Mucosa of descending colon (tissue), 3 donors: ENCODE measurements at regions not wholly inside any gene's neighbourhood (a gene's known extent, or its start where the extent isn't known, plus 50 kb on each side); places are given as distances from the start of the nearest gene placed in this dataset.

ENCODE experiments used
- ATAC-seq: fragments of 200-7000 bp; cut with Tn5 transposase; one replicate; pipeline ENCODE4 v1.9.1; 2020; ENCODE audit warnings: mild to moderate bottlenecking, moderate library complexity
- DNase-seq, 3 donors: peaks; one replicate each; pipeline ENCODE4 v3.0.0-alpha.2; 2020
- H3K36me3 ChIP-seq: fragments of 200-600 bp; one replicate; pipeline ENCODE4 v1.8.0; 2021; ENCODE audit warnings: low read depth, mild to moderate bottlenecking
- H3K4me1 ChIP-seq: fragments of 200-600 bp; one replicate; pipeline ENCODE4 v1.8.0; 2021; ENCODE audit warnings: low read depth, mild to moderate bottlenecking
- H3K4me3 ChIP-seq: fragments of 200-600 bp; one replicate; pipeline ENCODE4 v1.8.0; 2021; ENCODE audit warnings: mild to moderate bottlenecking
- H3K9me3 ChIP-seq: fragments of 200-600 bp; one replicate; pipeline ENCODE4 v1.8.0; 2021; ENCODE audit warnings: mild to moderate bottlenecking
- CTCF ChIP-seq: fragments of 200-600 bp; IDR thresholded peaks from one replicate; pipeline ENCODE4 v1.8.0; 2022; ENCODE audit warnings: antibody characterized with exemption, mild to moderate bottlenecking
- intact Hi-C, 2 donors: fragments of 100-400 bp; cut with DNase I in 1 of 2; cut with micrococcal nuclease in 1 of 2; formaldehyde crosslinking; loops; one replicate each; pipeline versions ENCODE4 v1.11.0 to v1.11.1; 2022; cut with DNase I, micrococcal nuclease
- donor health status: DM: no; HTN: no; CAD: no; lungs with moderate emphysema.
- donor health status: DM: no; HTN: no; CAD: no.
- donor health status: DM: no; HTN: yes; CAD: no.

GRCh38 chr2:65878011-65878340, 445.6 kb upstream of the SPRED2 start:
- intact Hi-C loops: no loop called here
- Histone ChIP-seq H3K36me3 (no peaks in the 10 kb centered on the region), H3K4me3 (no peak overlapping the region), H3K9me3 (no peaks in the 10 kb centered on the region), H3K4me1 (no peaks in the 10 kb centered on the region)
- DNase-seq (no peak), ATAC-seq (no peak)
- no peak for TF ChIP-seq CTCF

DNA sequence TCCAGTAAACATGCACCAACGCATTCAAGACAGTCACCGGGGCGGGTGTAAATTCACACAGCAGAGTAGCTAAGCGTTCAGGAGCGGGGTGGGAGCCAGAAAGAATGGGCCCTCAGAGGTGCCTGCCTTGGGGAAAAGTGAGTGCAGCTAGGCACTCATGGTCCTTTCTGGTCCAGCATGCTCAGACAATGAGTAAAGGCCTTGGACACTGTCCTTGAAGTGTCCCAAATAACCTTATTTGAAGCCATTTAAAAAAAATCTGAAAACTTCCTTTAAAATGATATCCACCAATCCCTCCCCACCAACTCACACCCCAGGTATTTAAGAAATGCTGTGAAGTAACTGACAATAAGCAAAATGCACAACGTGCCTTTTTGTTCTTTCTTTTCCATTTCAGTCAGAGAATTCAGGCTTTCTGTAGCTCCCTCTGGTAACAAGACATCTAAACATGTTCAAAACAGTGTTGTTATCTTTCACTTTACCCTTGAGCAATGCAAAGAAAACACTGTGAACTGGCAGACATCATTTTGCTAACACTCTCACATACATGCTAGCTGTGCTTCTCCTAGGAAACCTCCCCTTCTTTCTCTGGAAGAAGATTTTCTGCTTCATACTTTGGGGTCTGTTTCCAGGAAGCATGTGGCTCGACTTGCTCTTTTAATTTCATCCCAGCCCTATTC, 445.1 kb upstream of the SPRED2 start:
- no peaks in the 10 kb centered on the region for H3K4me1 ChIP-seq
- no peaks in the 10 kb centered on the region for H3K9me3 ChIP-seq
- no peak for TF ChIP-seq CTCF
- DNase-seq (no peak), ATAC-seq (no peak)
- intact Hi-C loops: no loop called here
- H3K36me3 ChIP-seq: no peaks in the 10 kb centered on the region
- H3K4me3 ChIP-seq: no peak overlapping the region

GRCh38 chr2:65876114-65876513, 443.7 kb upstream of the SPRED2 start:
- no peak for DNase-seq
- no peak for TF ChIP-seq CTCF
- intact Hi-C loops: no loop called here

GRCh38 chr2:65870826-65871225, 438.4 kb upstream of the SPRED2 start:
- ATAC-seq: no peak
- intact Hi-C loops: no loop called here
- no peak overlapping the region for H3K4me3 ChIP-seq

More at GRCh38 chr2:65876114-65876513, 443.7 kb upstream of the SPRED2 start:
- Histone ChIP-seq H3K4me3 (no peak overlapping the region), H3K9me3 (no peaks in the 10 kb centered on the region), H3K36me3 (no peaks in the 10 kb centered on the region), H3K4me1 (no peaks in the 10 kb centered on the region)
- ATAC-seq: no peak

GRCh38 chr2:65869296-65869695, 436.9 kb upstream of the SPRED2 start:
- DNase-seq (no peak), ATAC-seq (no peak)
- H3K4me1 ChIP-seq: no peaks in the 10 kb centered on the region
- H3K9me3 ChIP-seq: no peaks in the 10 kb centered on the region
- H3K36me3 ChIP-seq: no peaks in the 10 kb centered on the region
- intact Hi-C loops: no loop called here
- H3K4me3 ChIP-seq: no peak overlapping the region
- no peak for TF ChIP-seq CTCF

More at GRCh38 chr2:65870826-65871225, 438.4 kb upstream of the SPRED2 start:
- TF ChIP-seq CTCF: no peak
- Histone ChIP-seq H3K36me3 (no peaks in the 10 kb centered on the region), H3K9me3 (no peaks in the 10 kb centered on the region), H3K4me1 (no peaks in the 10 kb centered on the region)
- no peak for DNase-seq

DNA sequence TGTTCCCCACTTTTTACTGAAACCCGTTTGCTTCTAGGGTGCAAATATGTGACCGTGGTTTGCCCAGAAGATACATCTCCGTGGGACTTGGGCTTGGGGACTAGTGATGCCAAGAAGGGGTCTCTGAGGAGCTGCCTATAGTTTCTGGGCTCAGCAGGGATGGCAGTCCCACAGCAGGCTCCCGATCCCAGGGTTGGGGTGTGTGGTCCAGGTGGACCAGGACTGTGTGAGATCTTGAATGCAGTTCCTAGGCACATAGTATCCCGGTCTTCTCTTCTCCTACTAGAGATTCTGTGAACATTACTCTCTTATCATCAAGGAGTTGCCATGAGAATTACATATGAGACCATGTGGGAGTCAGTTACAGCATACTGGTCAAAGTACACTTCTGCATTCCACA, 435.8 kb upstream of the SPRED2 start:
- Histone ChIP-seq H3K4me1 (no peaks in the 10 kb centered on the region), H3K4me3 (no peak overlapping the region), H3K36me3 (no peaks in the 10 kb centered on the region), H3K9me3 (no peaks in the 10 kb centered on the region)
- no peak for TF ChIP-seq CTCF
- DNase-seq (no peak), ATAC-seq (no peak)
- intact Hi-C loops: no loop called here
